Transverse colon (tissue), 4 donors: ENCODE measurements at regions not wholly inside any gene's neighbourhood (a gene's known extent, or its start where the extent isn't known, plus 50 kb on each side); places are given as distances from the start of the nearest gene placed in this dataset.

Experiments used
- DNase-seq: peaks from one replicate; pipeline ENCODE4 v3.0.0-alpha.2; 2019
- H3K27ac ChIP-seq, 4 donors: fragments of 200-600 bp; sonication (generic); 2 replicates each; pipeline ENCODE4 v1.5.1; 2016 to 2018; ENCODE audit warnings: inconsistent platforms in 4 of 4
- H3K27me3 ChIP-seq: fragments of 200-600 bp; sonication (generic); 2 replicates; pipeline ENCODE4 v1.5.1; 2017; ENCODE audit warnings: inconsistent platforms
- H3K36me3 ChIP-seq, 4 donors: fragments of 200-600 bp; sonication (generic); 2 replicates each; pipeline ENCODE4 v1.5.1; 2017 to 2019; ENCODE audit warnings: inconsistent platforms in 4 of 4
- H3K4me1 ChIP-seq, 4 donors: fragments of 200-600 bp; sonication (generic); 2 replicates each; pipeline ENCODE4 v1.5.1; 2017 to 2020; ENCODE audit warnings: inconsistent platforms in 4 of 4
- H3K4me3 ChIP-seq, 4 donors: fragments of 200-600 bp; sonication (generic); 1 replicate in 1 of 4; 2 replicates in 3 of 4; pipeline versions ENCODE4 v1.5.1 to v1.6.1; 2017 to 2019; ENCODE audit warnings: inconsistent platforms in 4 of 4
- H3K9me3 ChIP-seq, 2 donors: fragments of 200-600 bp; sonication (generic); 2 replicates each; pipeline ENCODE4 v1.5.1; 2017 to 2019; ENCODE audit warnings: inconsistent platforms in 2 of 2
- CTCF ChIP-seq, 5 experiments: fragments of 200-600 bp in 3 of 5; fragments of 450-650 bp in 2 of 5; sonication (generic) in 3 of 5; IDR thresholded peaks; 1 replicate in 2 of 5; 2 replicates in 3 of 5; pipeline ENCODE4 v1.5.1; 2016 to 2017; ENCODE audit warnings: antibody characterized with exemption in 5 of 5, inconsistent platforms in 3 of 5, mild to moderate bottlenecking in 2 of 5, moderate library complexity in 1 of 5
- EP300 ChIP-seq: sonication (generic); formaldehyde crosslinking; IDR thresholded peaks from one replicate; pipeline ENCODE4 v1.6.1; 2017; ENCODE audit warnings: antibody characterized with exemption, low read depth
- POLR2A ChIP-seq: fragments of 450-650 bp; IDR thresholded peaks from one replicate; pipeline ENCODE4 v1.6.1; 2016; ENCODE audit warnings: antibody characterized with exemption, mild to moderate bottlenecking, moderate library complexity
- POLR2AphosphoS5 ChIP-seq, 3 donors: sonication (generic); formaldehyde crosslinking; IDR thresholded peaks; one replicate each; pipeline ENCODE4 v1.6.1; 2016; ENCODE audit warnings: antibody characterized with exemption in 3 of 3
- WGBS, 2 donors: methylation state at CpG; one replicate each; pipeline ENCODE4 v1.1.5; 2018; ENCODE audit warnings: low coverage in 1 of 2; 5-methylcytosine and 5-hydroxymethylcytosine counted together
- in situ Hi-C, 4 donors: fragments of 200-750 bp; cut with MboI; loops; one replicate each; pipeline versions ENCODE4 v1.15.0 to v1.15.1; 2017; ENCODE audit warnings: low sequenced_read_pairs in 3 of 4, low pct_ligation_motif_present in 1 of 4, low pct_unique_long_range_greater_than_20kb in 1 of 4
- intact Hi-C: fragments of 100-400 bp; cut with DNase I; formaldehyde crosslinking; loops from one replicate; pipeline ENCODE4 v1.15.1; 2023; ENCODE audit warnings: low total_unique reads

- 80 to 83% methylated on average over 3 to 4 of the region's 4 CpGs for whole genome bisulfite sequencing, 2 donors
Observed at GRCh38 chr20:10972219-10972860, 298.5 kb upstream of the JAG1 start.

GRCh38 chr20:10976051-10976450 lies 302.3 kb upstream of the JAG1 start:
- in situ Hi-C loops = no loop called here

More at GRCh38 chr20:10972219-10972860, 298.5 kb upstream of the JAG1 start:
- Histone ChIP-seq H3K36me3 (no peaks in the 10 kb centered on the region), H3K27me3 (no peaks in the 10 kb centered on the region), H3K4me1 (peaks cover 0 to 8% (median 0%) of the 10 kb centered on the region in 4 donors), H3K9me3 (no peaks in the 10 kb centered on the region), H3K27ac (no peak overlapping the region), H3K4me3 (no peak overlapping the region)
- no peak for DNase-seq
- in situ Hi-C loops = no loop called here
- intact Hi-C loops = no loop called here
- no peak for TF ChIP-seq EP300
- TF ChIP-seq POLR2A = no peak
- TF ChIP-seq CTCF (IDR thresholded peaks at IDR 0.05) = no peak
- TF ChIP-seq POLR2AphosphoS5 (IDR thresholded peaks at IDR 0.05) = no peak

GRCh38 chr20:10978019-10978702 lies 304.4 kb upstream of the JAG1 start:
- H3K27ac ChIP-seq = no peak overlapping the region
- H3K36me3 ChIP-seq = no peaks in the 10 kb centered on the region
- WGBS, 2 donors = 86 to 100% methylated on average over 2 to 4 of the region's 4 CpGs
- in situ Hi-C loops (no loop called here), intact Hi-C loops (no loop called here)
- TF ChIP-seq POLR2AphosphoS5 (IDR thresholded peaks at IDR 0.05) (no peak), EP300 (no peak), CTCF (IDR thresholded peaks at IDR 0.05) (no peak), POLR2A (no peak)
- no peaks in the 10 kb centered on the region for H3K27me3 ChIP-seq
- peaks cover 0 to 14% (median 6%) of the 10 kb centered on the region in 4 donors for H3K4me1 ChIP-seq
- no peak for DNase-seq
- H3K4me3 ChIP-seq = no peak overlapping the region
- no peaks in the 10 kb centered on the region for H3K9me3 ChIP-seq

More at GRCh38 chr20:10976051-10976450, 302.3 kb upstream of the JAG1 start:
- WGBS, 2 donors = 85 to 90% methylated on average over 6 of the region's 6 CpGs
- Histone ChIP-seq H3K36me3 (no peaks in the 10 kb centered on the region), H3K27me3 (no peaks in the 10 kb centered on the region), H3K9me3 (no peaks in the 10 kb centered on the region), H3K4me1 (no peaks in the 10 kb centered on the region), H3K4me3 (no peak overlapping the region), H3K27ac (no peak overlapping the region)
- no peak for TF ChIP-seq POLR2A
- no peak for TF ChIP-seq CTCF (IDR thresholded peaks at IDR 0.05)
- no peak for TF ChIP-seq POLR2AphosphoS5 (IDR thresholded peaks at IDR 0.05)
- TF ChIP-seq EP300 = no peak
- DNase-seq = no peak
- intact Hi-C loops = no loop called here

GRCh38 chr20:10978713-10979112 lies 304.9 kb upstream of the JAG1 start:
- intact Hi-C loops = no loop called here
- H3K27me3 ChIP-seq = no peaks in the 10 kb centered on the region
- DNase-seq = no peak
- in situ Hi-C loops = no loop called here
- TF ChIP-seq EP300 (no peak), POLR2A (no peak), POLR2AphosphoS5 (IDR thresholded peaks at IDR 0.05) (no peak)
- H3K4me3 ChIP-seq = no peak overlapping the region
- H3K4me1 ChIP-seq = peaks cover 0 to 15% (median 6%) of the 10 kb centered on the region in 4 donors
- H3K27ac ChIP-seq = no peak overlapping the region
- no peaks in the 10 kb centered on the region for H3K9me3 ChIP-seq
- no peaks in the 10 kb centered on the region for H3K36me3 ChIP-seq
- WGBS, 2 donors = 59 to 72% methylated on average over 3 to 5 of the region's 5 CpGs
